Ascending aorta (tissue), 2 donors: ENCODE measurements at regions not wholly inside any gene's neighbourhood (a gene's known extent, or its start where the extent isn't known, plus 50 kb on each side); places are given as distances from the start of the nearest gene placed in this dataset.

ENCODE experiments used
- DNase-seq, 2 donors: peaks; one replicate each; pipeline ENCODE4 v3.0.0-alpha.2; 2019; ENCODE audit warnings: low spot score in 2 of 2
- H3K27ac ChIP-seq, 2 donors: fragments of 200-600 bp; sonication (generic); one replicate each; pipeline ENCODE4 v1.5.1; 2016 to 2017; ENCODE audit warnings: mild to moderate bottlenecking in 1 of 2
- H3K27me3 ChIP-seq: fragments of 200-600 bp; sonication (generic); one replicate; pipeline ENCODE4 v1.5.1; 2017
- H3K36me3 ChIP-seq, 2 donors: fragments of 200-600 bp; sonication (generic); one replicate each; pipeline ENCODE4 v1.5.1; 2016
- H3K4me1 ChIP-seq, 2 donors: fragments of 200-600 bp; sonication (generic); one replicate each; pipeline ENCODE4 v1.5.1; 2016 to 2017; ENCODE audit warnings: mild to moderate bottlenecking in 1 of 2
- H3K4me3 ChIP-seq, 2 donors: fragments of 200-600 bp; sonication (generic); one replicate each; pipeline ENCODE4 v1.5.1; 2016 to 2017; ENCODE audit warnings: mild to moderate bottlenecking in 1 of 2
- H3K9me3 ChIP-seq, 2 donors: fragments of 200-600 bp; sonication (generic); one replicate each; pipeline ENCODE4 v1.5.1; 2016
- intact Hi-C: fragments of 100-400 bp; cut with DNase I; formaldehyde crosslinking; loops from one replicate; pipeline ENCODE4 v1.15.1; 2023
- TF ChIP-seq, protein P1 (sequence below), 3 experiments: fragments of 200-600 bp in 2 of 3; fragments of 450-650 bp in 1 of 3; sonication (generic) in 2 of 3; IDR thresholded peaks; one replicate each; pipeline ENCODE4 v1.5.1; 2016 to 2019; ENCODE audit warnings: antibody characterized with exemption in 3 of 3, mild to moderate bottlenecking in 1 of 3, moderate library complexity in 1 of 3

DNA sequence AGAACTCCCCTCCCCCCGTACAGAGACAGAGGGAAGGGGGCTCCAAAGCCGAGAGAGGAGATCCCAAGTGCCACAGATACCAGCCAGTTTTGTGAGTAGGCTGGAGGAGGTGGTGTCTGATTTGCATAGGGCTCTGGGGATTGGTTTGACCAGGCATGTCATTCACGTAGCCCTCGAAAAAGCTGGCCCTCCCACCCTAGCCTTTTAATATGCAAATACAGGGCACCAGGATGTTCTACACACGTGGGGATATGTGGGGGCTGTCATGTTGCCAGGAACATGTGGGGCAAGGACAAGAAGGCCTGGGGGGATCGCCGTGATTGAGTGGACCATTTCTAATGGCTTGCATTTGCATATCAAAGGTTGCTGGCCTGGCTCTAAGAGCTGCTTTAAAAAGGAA, 272.9 kb downstream of the PPP1R2C start:
- Histone ChIP-seq H3K27ac (no peak overlapping the region), H3K4me1 (no peaks in the 10 kb centered on the region), H3K27me3 (no peaks in the 10 kb centered on the region), H3K9me3 (no peaks in the 10 kb centered on the region), H3K4me3 (no peak overlapping the region), H3K36me3 (no peaks in the 10 kb centered on the region)
- intact Hi-C loops: no loop called here
- TF ChIP-seq, protein P1, sequence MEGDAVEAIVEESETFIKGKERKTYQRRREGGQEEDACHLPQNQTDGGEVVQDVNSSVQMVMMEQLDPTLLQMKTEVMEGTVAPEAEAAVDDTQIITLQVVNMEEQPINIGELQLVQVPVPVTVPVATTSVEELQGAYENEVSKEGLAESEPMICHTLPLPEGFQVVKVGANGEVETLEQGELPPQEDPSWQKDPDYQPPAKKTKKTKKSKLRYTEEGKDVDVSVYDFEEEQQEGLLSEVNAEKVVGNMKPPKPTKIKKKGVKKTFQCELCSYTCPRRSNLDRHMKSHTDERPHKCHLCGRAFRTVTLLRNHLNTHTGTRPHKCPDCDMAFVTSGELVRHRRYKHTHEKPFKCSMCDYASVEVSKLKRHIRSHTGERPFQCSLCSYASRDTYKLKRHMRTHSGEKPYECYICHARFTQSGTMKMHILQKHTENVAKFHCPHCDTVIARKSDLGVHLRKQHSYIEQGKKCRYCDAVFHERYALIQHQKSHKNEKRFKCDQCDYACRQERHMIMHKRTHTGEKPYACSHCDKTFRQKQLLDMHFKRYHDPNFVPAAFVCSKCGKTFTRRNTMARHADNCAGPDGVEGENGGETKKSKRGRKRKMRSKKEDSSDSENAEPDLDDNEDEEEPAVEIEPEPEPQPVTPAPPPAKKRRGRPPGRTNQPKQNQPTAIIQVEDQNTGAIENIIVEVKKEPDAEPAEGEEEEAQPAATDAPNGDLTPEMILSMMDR (IDR thresholded peaks at IDR 0.05): no peak
- no peak for DNase-seq

DNA sequence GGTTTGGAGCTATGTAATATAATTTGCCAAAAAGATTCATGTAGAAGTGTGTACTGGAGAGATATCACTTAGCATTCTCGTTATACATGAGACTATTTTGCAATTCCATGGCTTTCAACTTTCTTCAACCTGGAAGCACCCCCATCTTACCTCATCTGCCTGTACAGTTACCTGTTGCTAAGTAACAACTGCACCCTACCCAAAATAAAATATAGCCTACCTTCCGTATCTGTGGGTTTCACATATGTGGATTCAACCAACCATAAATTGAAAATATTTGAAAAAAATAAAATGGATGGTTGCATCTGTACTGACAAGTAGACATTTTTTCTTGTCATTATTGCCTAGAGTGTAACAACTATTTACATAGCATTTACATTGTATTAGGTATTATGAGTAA, 278.3 kb downstream of the PPP1R2C start:
- Histone ChIP-seq H3K27me3 (no peaks in the 10 kb centered on the region), H3K36me3 (no peaks in the 10 kb centered on the region), H3K4me3 (no peak overlapping the region), H3K4me1 (no peaks in the 10 kb centered on the region), H3K27ac (no peak overlapping the region), H3K9me3 (no peaks in the 10 kb centered on the region)
- TF ChIP-seq, protein P1 (IDR thresholded peaks at IDR 0.05): no peak
- DNase-seq: no peak
- intact Hi-C loops: no loop called here

DNA sequence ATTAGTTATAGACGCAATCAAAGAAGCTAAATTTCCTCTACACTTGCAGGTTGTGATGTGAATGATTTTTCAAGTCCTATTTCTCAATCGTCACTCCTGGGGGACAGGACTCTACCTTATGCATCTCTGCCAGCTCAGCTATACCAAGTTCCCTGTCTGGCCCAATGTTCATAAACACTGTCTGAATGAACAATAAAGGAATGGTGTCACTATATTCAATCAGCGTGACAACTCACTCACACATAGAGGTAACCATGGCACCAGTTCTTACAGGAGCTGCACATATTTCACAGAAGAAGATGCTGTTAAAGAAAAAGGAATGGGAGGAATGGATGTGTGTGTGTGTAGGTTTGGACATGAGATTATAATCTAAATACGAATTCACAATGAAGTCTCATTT, 280.6 kb downstream of the PPP1R2C start:
- no peaks in the 10 kb centered on the region for H3K9me3 ChIP-seq
- no peak overlapping the region for H3K27ac ChIP-seq
- DNase-seq: no peak
- no peaks in the 10 kb centered on the region for H3K36me3 ChIP-seq
- TF ChIP-seq, protein P1 (IDR thresholded peaks at IDR 0.05): no peak
- H3K4me3 ChIP-seq: no peak overlapping the region
- no peaks in the 10 kb centered on the region for H3K27me3 ChIP-seq
- no peaks in the 10 kb centered on the region for H3K4me1 ChIP-seq
- intact Hi-C loops: no loop called here

DNA sequence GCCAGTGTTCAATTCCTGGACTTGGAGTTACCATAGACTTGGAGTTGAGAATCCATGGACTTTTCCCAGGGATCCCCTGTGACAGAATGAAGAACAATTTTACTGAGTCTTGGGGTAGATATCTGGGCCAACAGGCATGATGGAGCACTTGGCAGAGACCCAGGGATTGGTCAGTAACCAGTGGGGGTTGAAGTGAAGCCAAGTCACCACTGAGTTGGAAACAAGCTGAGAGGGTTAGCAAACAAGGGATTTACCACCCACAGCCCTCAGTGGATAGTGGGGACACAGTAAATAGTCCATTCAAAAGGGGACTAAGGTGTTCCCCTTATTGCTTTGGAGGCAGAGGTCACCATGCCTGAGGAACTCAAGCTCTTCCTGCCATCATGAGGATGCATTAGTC, 281.7 kb downstream of the PPP1R2C start:
- no peaks in the 10 kb centered on the region for H3K36me3 ChIP-seq
- intact Hi-C loops: no loop called here
- no peak overlapping the region for H3K4me3 ChIP-seq
- no peak for DNase-seq
- no peaks in the 10 kb centered on the region for H3K9me3 ChIP-seq
- TF ChIP-seq, protein P1 (IDR thresholded peaks at IDR 0.05): no peak
- H3K27ac ChIP-seq: no peak overlapping the region
- H3K4me1 ChIP-seq: no peaks in the 10 kb centered on the region
- H3K27me3 ChIP-seq: no peaks in the 10 kb centered on the region

DNA sequence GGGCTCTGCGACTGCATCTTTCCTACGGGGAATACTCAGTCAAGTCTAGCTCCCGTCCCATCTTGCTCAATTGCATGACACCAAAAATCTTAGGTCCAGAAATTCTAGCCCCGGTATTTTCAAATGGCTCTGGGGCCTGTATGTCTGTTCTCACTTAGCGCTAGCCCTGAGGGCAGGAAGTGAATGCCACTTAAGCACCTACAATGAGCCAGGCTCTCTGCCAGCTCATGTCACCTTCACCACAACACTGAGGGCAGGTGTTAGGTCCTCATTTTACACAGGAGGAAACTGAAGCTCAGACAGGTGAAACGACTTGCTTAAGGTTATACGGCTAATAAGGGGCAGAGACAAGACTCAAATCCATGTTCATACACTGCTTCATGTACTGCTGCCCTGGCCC, 282.8 kb downstream of the PPP1R2C start:
- Histone ChIP-seq H3K27ac (no peak overlapping the region), H3K27me3 (no peaks in the 10 kb centered on the region), H3K4me3 (no peak overlapping the region), H3K36me3 (no peaks in the 10 kb centered on the region), H3K9me3 (no peaks in the 10 kb centered on the region), H3K4me1 (no peaks in the 10 kb centered on the region)
- no peak for DNase-seq
- TF ChIP-seq, protein P1 (IDR thresholded peaks at IDR 0.05): no peak
- intact Hi-C loops: no loop called here
